Spleen (tissue), 11 donors: ENCODE measurements at regions not wholly inside any gene's neighbourhood (a gene's known extent, or its start where the extent isn't known, plus 50 kb on each side); places are given as distances from the start of the nearest gene placed in this dataset.

ENCODE experiments used
- DNase-seq: peaks from one replicate; pipeline ENCODE4 v3.0.0-alpha.2; 2020
- H3K27ac ChIP-seq, 8 donors: fragments of 200-600 bp; sonication (generic) in 7 of 8; 1 replicate in 4 of 8; 2 replicates in 4 of 8; pipeline versions ENCODE4 v1.5.0 to v1.8.0; 2016 to 2021; ENCODE audit warnings: inconsistent platforms in 4 of 8, mild to moderate bottlenecking in 4 of 8, moderate library complexity in 1 of 8
- H3K27me3 ChIP-seq, 7 donors: fragments of 200-600 bp; sonication (generic) in 6 of 7; replicated peaks in 1 of 7; 1 replicate in 4 of 7; 2 replicates in 3 of 7; pipeline versions ENCODE4 v1.5.0 to v1.8.0; 2016 to 2021; ENCODE audit warnings: inconsistent platforms in 3 of 7, mild to moderate bottlenecking in 1 of 7
- H3K36me3 ChIP-seq, 6 donors: fragments of 200-600 bp; sonication (generic) in 5 of 6; 1 replicate in 4 of 6; 2 replicates in 2 of 6; pipeline versions ENCODE4 v1.5.0 to v1.8.0; 2016 to 2021; ENCODE audit warnings: inconsistent platforms in 2 of 6
- H3K4me1 ChIP-seq, 6 donors: fragments of 200-600 bp; sonication (generic) in 5 of 6; 1 replicate in 3 of 6; 2 replicates in 3 of 6; pipeline versions ENCODE4 v1.5.0 to v1.8.0; 2016 to 2021; ENCODE audit warnings: inconsistent platforms in 3 of 6
- H3K4me3 ChIP-seq, 8 donors: fragments of 200-600 bp; sonication (generic) in 7 of 8; 1 replicate in 4 of 8; 2 replicates in 4 of 8; pipeline versions ENCODE4 v1.5.0 to v1.8.0; 2016 to 2021; ENCODE audit warnings: inconsistent platforms in 4 of 8, mild to moderate bottlenecking in 4 of 8, moderate library complexity in 2 of 8
- H3K9me3 ChIP-seq, 8 donors: fragments of 200-600 bp; sonication (generic) in 7 of 8; 1 replicate in 4 of 8; 2 replicates in 4 of 8; pipeline versions ENCODE4 v1.5.0 to v1.8.0; 2016 to 2021; ENCODE audit warnings: inconsistent platforms in 4 of 8
- CTCF ChIP-seq, 11 experiments: fragments of 200-600 bp in 7 of 11; fragments of 450-650 bp in 4 of 11; sonication (generic) in 4 of 11; IDR thresholded peaks in 8 of 11; conservative IDR thresholded peaks in 3 of 11; 1 replicate in 7 of 11; 2 replicates in 4 of 11; pipeline versions ENCODE4 v1.4.0 to v1.8.0; 2016 to 2021; ENCODE audit warnings: antibody characterized with exemption in 11 of 11, inconsistent platforms in 4 of 11, mild to moderate bottlenecking in 1 of 11
- POLR2A ChIP-seq, 3 donors: fragments of 450-650 bp; IDR thresholded peaks; one replicate each; pipeline ENCODE4 v1.5.1; 2017; ENCODE audit warnings: antibody characterized with exemption in 3 of 3, mild to moderate bottlenecking in 1 of 3
- POLR2AphosphoS5 ChIP-seq, 3 donors: sonication (generic); formaldehyde crosslinking; IDR thresholded peaks; one replicate each; pipeline ENCODE4 v1.5.1; 2017; ENCODE audit warnings: antibody characterized with exemption in 3 of 3
- WGBS, 5 donors: extraction: QIAGEN DNeasy Blood & Tissue Kit in 3 of 5; methylation state at CpG; one replicate each; pipeline versions ENCODE4 v1.1.5 to v1.1.7; 2013 to 2018; 5-methylcytosine and 5-hydroxymethylcytosine counted together
- intact Hi-C: fragments of 100-400 bp; cut with DNase I; formaldehyde crosslinking; loops from one replicate; pipeline ENCODE4 v1.15.0; 2023; ENCODE audit warnings: low total_unique reads
- donor health status: healthy with polysubstance abuse.
- donor health status: DM: no; HTN: no; CAD: no; lungs with moderate emphysema.
- donor health status: DM: no; HTN: no; CAD: no.
- donor health status: Bipolar disorder and iron deficiency.
- donor health status: healthy.
- donor health status: DM: no; HTN: no; CAD: no.
- donor health status: DM: yes; HTN: yes; CAD: no.

- Histone ChIP-seq H3K27me3 (no peaks in the 10 kb centered on the region), H3K9me3 (no peaks in the 10 kb centered on the region), H3K4me3 (no peak overlapping the region), H3K27ac (no peak overlapping the region), H3K4me1 (peaks cover 0 to 12% (median 0%) of the 10 kb centered on the region in 6 donors), H3K36me3 (no peaks in the 10 kb centered on the region)
- no peak for DNase-seq
- intact Hi-C loops: no loop called here
- TF ChIP-seq POLR2A (IDR thresholded peaks at IDR 0.05): no peak
- TF ChIP-seq CTCF (IDR thresholded peaks at IDR 0.05 in 8 of 11, conservative IDR thresholded peaks at IDR 0.05 in 3 of 11): no peak
- no peak for TF ChIP-seq POLR2AphosphoS5 (IDR thresholded peaks at IDR 0.05)
- WGBS, 5 donors: 76 to 84% (median 80%) methylated on average over 5 of the region's 5 CpGs
Observed at GRCh38 chr2:155630760-155631159, 701.8 kb downstream of the NR4A2 start.

GRCh38 chr2:155622443-155622842, 710.1 kb downstream of the NR4A2 start:
- H3K4me3 ChIP-seq: no peak overlapping the region
- no peaks in the 10 kb centered on the region for H3K36me3 ChIP-seq
- WGBS, 5 donors: 0 to 48% (median 41%) methylated on average over 1 of the region's 1 CpG
- no peaks in the 10 kb centered on the region for H3K9me3 ChIP-seq
- no peaks in the 10 kb centered on the region for H3K27me3 ChIP-seq
- no peak for DNase-seq
- intact Hi-C loops: no loop called here
- TF ChIP-seq CTCF (IDR thresholded peaks at IDR 0.05 in 8 of 11, conservative IDR thresholded peaks at IDR 0.05 in 3 of 11): no peak
- no peak for TF ChIP-seq POLR2AphosphoS5 (IDR thresholded peaks at IDR 0.05)
- TF ChIP-seq POLR2A (IDR thresholded peaks at IDR 0.05): no peak
- H3K4me1 ChIP-seq: no peaks in the 10 kb centered on the region
- no peak overlapping the region for H3K27ac ChIP-seq

GRCh38 chr2:155600914-155601760, 731.4 kb downstream of the NR4A2 start:
- no peak overlapping the region for H3K4me3 ChIP-seq
- H3K27ac ChIP-seq: no peak overlapping the region
- H3K27me3 ChIP-seq: no peaks in the 10 kb centered on the region
- no peaks in the 10 kb centered on the region for H3K4me1 ChIP-seq
- WGBS, 5 donors: 79 to 89% (median 84%) methylated on average over 10 of the region's 10 CpGs
- H3K9me3 ChIP-seq: peaks cover 0 to 51% (median 25%) of the 10 kb centered on the region in 8 donors
- intact Hi-C loops: no loop called here
- H3K36me3 ChIP-seq: no peaks in the 10 kb centered on the region
- TF ChIP-seq CTCF (IDR thresholded peaks at IDR 0.05 in 8 of 11, conservative IDR thresholded peaks at IDR 0.05 in 3 of 11): no peak
- TF ChIP-seq POLR2A (IDR thresholded peaks at IDR 0.05): no peak
- DNase-seq: peak; percentile 52

GRCh38 chr2:155600296-155600695, 732.2 kb downstream of the NR4A2 start:
- WGBS, 5 donors: 80 to 88% (median 83%) methylated on average over 10 of the region's 10 CpGs

More at GRCh38 chr2:155600296-155600695, 732.2 kb downstream of the NR4A2 start:
- intact Hi-C loops: no loop called here
- Histone ChIP-seq H3K27me3 (no peaks in the 10 kb centered on the region), H3K4me3 (no peak overlapping the region), H3K36me3 (no peaks in the 10 kb centered on the region), H3K9me3 (peaks cover 0 to 54% (median 26%) of the 10 kb centered on the region in 8 donors), H3K27ac (no peak overlapping the region), H3K4me1 (no peaks in the 10 kb centered on the region)
- DNase-seq: peak; percentile 70
- no peak for TF ChIP-seq POLR2A (IDR thresholded peaks at IDR 0.05)
- no peak for TF ChIP-seq POLR2AphosphoS5 (IDR thresholded peaks at IDR 0.05)
- TF ChIP-seq CTCF (IDR thresholded peaks at IDR 0.05 in 8 of 11, conservative IDR thresholded peaks at IDR 0.05 in 3 of 11): no peak
